C4-2B (cell line): ENCODE measurements at regions not wholly inside any gene's neighbourhood (a gene's known extent, or its start where the extent isn't known, plus 50 kb on each side); places are given as distances from the start of the nearest gene placed in this dataset.

Experiments
- ZFX ChIP-seq: fragments of 450-650 bp; IDR thresholded peaks from 2 replicates; pipeline ENCODE4 v1.6.1; 2017
- TF ChIP-seq, protein P1 (sequence below): fragments of 450-650 bp; conservative IDR thresholded peaks from 2 replicates; pipeline ENCODE4 v1.5.1; 2017; ENCODE audit warnings: mild to moderate bottlenecking

DNA sequence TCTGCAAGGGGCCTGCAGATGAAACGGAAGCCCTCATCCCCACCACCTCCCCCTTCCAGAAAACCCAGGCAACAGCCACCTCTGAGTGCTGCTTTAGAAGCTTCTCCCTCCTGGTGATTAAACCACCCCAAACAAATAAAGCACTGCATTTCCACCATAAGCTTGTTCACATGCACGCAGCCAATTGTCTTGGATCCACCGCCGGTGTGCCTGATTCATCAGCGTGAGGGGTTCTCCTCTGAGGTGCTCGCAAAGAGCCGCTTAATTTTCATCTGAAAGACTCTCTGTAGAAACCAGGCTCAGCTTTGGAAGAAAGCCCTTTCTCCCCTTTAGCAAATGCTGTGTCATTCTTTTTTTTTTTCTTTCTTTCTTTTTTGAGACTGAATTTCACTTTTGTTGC is 155.2 kb upstream of the EEF2KMT start:
- TF ChIP-seq, protein P1, sequence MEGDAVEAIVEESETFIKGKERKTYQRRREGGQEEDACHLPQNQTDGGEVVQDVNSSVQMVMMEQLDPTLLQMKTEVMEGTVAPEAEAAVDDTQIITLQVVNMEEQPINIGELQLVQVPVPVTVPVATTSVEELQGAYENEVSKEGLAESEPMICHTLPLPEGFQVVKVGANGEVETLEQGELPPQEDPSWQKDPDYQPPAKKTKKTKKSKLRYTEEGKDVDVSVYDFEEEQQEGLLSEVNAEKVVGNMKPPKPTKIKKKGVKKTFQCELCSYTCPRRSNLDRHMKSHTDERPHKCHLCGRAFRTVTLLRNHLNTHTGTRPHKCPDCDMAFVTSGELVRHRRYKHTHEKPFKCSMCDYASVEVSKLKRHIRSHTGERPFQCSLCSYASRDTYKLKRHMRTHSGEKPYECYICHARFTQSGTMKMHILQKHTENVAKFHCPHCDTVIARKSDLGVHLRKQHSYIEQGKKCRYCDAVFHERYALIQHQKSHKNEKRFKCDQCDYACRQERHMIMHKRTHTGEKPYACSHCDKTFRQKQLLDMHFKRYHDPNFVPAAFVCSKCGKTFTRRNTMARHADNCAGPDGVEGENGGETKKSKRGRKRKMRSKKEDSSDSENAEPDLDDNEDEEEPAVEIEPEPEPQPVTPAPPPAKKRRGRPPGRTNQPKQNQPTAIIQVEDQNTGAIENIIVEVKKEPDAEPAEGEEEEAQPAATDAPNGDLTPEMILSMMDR = no peak
- no peak for TF ChIP-seq ZFX
